ENCODE measurements at regions not wholly inside any gene's neighbourhood (a gene's known extent, or its start where the extent isn't known, plus 50 kb on each side); places are given as distances from the start of the nearest gene placed in this dataset.
"Not testable (repeated sequence)": the region's sequence is repeated elsewhere in the genome, so short reads cannot be mapped to it uniquely, and the experiment has no call there.

GRCh38 chr14:106308839-106309389 lies 782.5 kb downstream of the TMEM121 start:
- peak; percentile 98 for TF ChIP-seq CTCF (IDR thresholded peaks at IDR 0.05; ENCODE audit: extremely low read depth, missing control alignments)
- peak; percentile 81 for DNase-seq (ENCODE audit: low spot score)

DNA sequence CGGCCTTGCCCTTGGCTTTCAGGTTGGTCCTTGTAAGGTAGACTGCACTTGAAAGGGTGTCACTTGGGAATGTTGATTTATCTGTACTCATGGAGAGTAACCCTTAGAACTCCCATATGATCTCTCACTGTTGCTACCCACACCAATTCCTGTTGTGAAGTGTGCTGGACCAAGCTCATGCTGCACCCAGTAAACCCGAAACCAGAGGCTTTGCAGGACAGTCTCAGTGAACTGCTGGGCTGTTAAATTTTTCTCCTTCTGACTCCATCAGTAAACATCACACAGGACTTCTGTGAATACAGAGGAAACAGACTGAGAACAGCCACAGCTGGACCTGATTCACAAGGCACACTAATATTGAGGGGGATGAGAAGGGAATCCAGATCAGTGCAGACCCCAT lies 783.0 kb downstream of the TMEM121 start:
- no peak for TF ChIP-seq CTCF (IDR thresholded peaks at IDR 0.05; ENCODE audit: extremely low read depth, missing control alignments)
- DNase-seq (ENCODE audit: low spot score), result no peak

- no peak for TF ChIP-seq CTCF (IDR thresholded peaks at IDR 0.05; ENCODE audit: extremely low read depth, missing control alignments)
- DNase-seq (ENCODE audit: low spot score), result no peak
Observed at GRCh38 chr14:106315436-106315835, 789.1 kb downstream of the TMEM121 start.

- TF ChIP-seq CTCF (IDR thresholded peaks at IDR 0.05; ENCODE audit: extremely low read depth, missing control alignments), result no peak
- DNase-seq (ENCODE audit: low spot score), result no peak
Observed at GRCh38 chr14:106317593-106317992, 791.2 kb downstream of the TMEM121 start.

- TF ChIP-seq CTCF (IDR thresholded peaks at IDR 0.05; ENCODE audit: extremely low read depth, missing control alignments), result peak; percentile 31
- DNase-seq (ENCODE audit: low spot score), result peak; percentile 58
Observed at GRCh38 chr14:106318700-106319099, 792.3 kb downstream of the TMEM121 start.

GRCh38 chr14:106323970-106324369 lies 797.6 kb downstream of the TMEM121 start:
- DNase-seq (ENCODE audit: low spot score), result not testable (repeated sequence)

DNA sequence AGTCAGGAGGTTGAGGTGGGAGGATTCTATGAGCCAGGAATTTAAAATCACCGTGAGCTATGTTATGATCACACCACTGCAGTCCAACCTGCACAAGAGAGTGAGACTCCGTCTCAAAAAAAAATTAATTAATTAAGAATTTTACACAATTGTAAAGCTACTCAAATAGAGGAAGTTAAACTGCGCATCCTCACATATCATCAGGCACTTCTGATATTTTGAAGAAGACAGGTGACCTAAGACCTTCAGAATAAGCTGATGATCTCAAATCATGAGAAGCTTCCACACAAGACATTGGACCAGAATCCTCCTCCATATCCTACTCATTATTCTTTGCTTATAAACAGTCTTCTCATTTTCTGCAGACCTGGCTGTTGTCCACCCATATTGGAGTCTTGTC lies 800.9 kb downstream of the TMEM121 start:
- TF ChIP-seq CTCF (IDR thresholded peaks at IDR 0.05; ENCODE audit: extremely low read depth, missing control alignments), result no peak
- DNase-seq (ENCODE audit: low spot score), result no peak

DNA sequence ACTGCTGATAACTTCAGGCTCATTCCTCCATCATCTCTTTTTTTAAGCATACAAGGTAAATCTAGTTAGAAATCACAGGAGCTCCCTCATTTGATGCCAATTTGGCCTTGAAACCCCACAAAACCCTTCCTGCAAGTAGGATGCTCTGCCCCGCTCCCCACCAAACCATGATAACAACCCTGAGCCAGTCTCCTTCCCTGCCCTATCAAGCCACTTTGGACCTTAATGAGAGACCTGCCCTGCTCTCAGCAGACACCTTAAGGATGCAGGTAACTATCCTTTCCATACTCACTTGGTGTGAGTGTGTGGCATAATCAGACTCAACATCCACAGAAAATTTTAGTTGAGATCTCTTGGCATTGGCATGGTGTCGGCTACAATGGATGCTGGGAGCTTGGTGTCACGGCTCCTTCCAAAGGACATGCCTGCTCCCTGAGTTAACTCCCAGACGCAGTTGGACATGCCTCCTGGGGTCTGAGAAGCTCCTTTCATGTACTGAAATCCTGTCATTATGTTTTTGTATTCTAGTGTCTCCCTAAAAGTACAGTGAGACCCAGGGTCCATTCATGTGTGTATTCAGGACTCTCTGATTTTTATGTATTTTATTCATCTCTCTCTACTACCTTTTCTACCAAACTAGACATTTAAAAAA lies 801.4 kb downstream of the TMEM121 start:
- not testable (repeated sequence) for DNase-seq (ENCODE audit: low spot score)

DNA sequence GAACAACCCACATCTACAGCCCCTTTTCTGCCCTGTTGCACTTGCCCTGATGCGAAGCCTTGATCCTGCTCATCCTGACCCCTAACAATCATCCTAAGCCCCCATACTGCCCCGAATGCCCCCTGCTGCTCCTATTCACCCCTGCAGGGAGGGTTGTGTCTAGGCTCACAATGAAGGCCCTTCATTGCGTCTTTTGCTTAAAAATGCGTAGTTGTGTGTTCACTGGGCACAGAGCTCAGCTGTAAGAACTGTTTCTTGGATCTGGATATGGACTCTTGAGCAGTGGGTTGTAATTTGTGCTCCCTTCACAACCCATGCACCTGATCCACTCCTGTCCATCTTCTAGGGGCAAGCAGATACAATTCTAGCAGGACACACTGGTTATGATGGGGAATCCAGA lies 802.9 kb downstream of the TMEM121 start:
- not testable (repeated sequence) for DNase-seq (ENCODE audit: low spot score)

DNA sequence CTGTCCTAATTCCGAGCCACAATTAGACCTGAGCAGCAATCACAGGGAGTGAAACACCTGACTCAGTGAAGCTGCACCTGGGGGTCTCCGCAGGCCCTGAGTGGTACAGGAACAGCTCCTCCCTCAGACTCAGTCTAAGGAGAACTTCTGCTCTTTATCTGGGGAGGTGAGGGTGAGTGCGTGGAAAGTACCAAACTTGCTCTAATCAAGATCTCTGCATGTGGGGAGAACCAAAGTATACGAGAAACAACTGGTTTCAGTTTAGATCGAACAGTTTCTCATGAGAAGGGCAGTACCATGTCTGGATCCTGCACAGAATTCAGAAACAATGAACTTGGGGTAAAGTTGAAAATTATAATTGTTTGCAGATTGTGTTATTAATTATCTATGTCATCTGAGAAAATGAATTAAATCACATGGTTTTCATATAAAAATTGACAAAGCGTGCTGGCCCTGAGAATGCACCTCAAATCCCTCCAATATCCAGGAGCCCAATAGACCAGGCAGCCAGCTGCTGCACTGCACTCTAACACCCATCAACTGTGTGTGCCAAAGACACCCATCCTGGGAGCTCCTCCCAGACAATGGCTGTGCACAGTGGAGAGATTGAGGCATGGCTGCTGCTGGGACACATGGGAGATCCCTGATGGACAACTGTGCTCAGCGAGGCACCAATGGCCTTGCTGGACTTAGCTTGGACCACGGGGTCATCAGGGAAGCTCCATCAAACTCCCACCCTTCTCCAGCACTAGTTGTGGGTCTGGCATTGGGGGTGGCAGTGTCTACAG lies 803.8 kb downstream of the TMEM121 start:
- not testable (repeated sequence) for DNase-seq (ENCODE audit: low spot score)

All from GM20000 (cell line).